Inflammatory macrophage (primary cell): ENCODE measurements at regions not wholly inside any gene's neighbourhood (a gene's known extent, or its start where the extent isn't known, plus 50 kb on each side); places are given as distances from the start of the nearest gene placed in this dataset.
"Not testable (repeated sequence)": the region's sequence is repeated elsewhere in the genome, so short reads cannot be mapped to it uniquely, and the experiment has no call there.

Experiments used
- DNase-seq, 2 donors: peaks; one replicate each; pipeline ENCODE4 v3.0.0-alpha.2; 2020 to 2022

DNA sequence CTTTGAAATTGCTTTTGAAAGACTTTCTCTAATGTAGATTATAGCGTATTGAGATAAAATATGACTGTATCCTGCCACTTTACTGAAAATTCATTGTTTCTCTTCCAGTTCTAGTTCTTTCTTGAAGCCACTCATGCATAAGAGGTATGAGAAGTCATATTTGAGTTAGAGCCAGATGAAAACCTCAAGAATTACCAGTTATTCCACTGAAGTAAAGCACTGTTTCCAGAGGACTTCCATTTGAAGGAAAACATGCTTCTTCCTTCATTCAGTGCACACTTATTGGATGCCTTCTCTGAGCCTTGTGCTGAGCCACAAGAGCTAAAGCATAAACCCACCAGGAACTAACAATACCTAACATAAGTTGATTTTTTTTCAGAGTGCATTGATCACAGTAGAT lies 513.4 kb downstream of the ZNF385D start:
- no peak for DNase-seq

DNA sequence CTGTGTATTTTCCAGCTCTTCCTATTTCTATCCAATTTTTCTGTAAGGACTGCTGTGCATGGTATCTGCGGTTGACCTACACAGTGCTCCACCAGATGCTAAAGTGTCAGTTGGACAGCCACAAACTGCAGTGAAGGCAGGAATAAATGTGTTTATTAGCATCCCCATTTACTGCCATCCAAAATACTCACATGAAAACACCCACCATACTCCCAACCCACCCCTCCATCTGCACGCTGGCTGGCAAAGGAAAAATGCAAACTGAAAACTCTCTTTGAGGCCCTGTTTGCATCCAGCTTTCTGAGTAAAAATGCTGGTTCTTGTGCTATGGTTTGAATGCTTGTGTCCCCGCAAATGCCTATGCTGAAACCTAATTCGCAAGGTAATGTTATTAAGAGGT lies 515.5 kb downstream of the ZNF385D start:
- no peak for DNase-seq

DNA sequence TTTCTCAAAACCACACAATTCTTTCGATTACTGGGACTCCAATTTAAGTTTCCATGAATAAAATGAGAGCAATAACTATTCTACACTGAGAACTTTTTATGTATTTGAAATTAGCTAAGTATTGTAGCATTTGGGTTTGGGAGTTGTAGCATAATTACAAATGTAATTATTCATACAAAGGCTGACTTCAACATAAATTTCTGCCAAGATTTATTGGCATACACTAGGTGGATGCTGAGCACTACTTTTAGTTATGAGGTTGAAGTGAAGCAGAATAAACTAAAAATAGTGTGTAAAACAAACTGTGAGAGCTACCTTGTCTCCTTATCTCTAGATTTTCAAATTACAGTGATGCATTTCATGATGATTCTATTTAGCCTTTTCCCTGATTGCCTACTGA lies 516.1 kb downstream of the ZNF385D start:
- DNase-seq = no peak

DNA sequence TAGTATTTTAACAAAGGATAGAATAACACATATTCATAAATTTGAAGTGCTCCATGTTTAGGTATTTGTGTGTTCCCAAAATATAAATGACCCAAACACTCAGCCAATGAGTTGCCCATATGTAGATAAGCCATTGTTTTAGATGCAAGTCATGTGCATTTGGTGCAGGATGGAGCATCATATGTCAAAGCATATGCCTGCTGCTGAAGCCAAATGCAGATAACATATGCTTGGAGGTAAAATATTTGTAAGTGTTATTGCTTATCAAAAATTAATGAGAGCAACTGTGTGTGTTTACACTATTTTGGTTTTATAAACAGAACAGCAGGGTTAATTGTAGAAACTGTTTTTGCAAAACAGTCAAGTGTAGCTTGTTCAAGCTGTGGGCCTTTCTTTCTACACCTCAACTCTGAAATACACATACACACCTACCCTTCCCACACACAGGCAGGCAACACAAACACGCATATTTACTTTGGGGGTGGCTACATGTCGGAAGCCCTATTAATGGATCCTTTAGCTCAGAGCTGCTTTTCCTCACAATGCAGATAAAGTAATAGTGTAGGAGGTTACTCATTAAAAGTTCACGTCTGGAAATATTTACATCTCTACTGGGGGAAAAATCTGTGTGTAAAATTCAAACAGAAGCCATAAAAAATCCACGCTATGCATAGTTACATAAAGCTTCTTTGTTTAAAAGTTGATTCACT lies 521.4 kb downstream of the ZNF385D start:
- DNase-seq = no peak

DNA sequence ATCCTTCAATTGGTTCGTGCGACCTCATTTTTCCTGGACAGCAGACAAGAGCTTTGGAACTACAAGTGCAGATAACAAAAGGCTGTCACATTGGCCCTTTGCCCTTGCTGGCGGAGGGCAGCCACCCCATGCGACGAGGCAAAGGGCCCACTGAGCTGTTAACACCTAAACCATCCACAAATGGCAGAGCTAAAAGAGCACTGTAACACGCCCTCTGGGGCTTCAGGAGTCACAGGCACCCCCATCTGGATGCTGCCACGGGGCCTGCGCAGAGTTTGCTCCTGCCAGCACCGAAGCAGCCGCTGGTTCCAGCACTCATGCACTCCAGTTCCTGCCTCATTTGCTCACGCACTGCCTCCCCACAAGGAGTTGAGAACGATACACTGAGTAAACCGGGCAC lies 524.9 kb downstream of the ZNF385D start:
- DNase-seq = no peak

DNA sequence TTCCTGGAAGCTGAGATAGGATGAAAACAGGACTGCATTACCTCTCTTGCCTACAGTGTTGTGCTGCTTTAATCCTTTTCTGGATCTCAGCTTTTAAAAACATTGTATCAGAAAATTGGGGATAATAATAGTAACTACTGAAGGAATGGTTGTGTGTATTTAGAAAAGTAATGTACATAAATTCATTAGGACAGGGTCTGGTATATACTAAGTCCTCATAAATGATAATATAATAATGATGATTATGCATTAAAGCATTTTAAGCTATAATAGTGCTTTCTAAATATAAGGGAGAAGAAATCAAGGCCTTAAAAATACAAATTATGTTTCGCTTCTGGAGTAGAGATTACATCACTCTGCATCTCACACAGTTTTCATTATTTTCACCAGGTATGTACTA lies 530.1 kb downstream of the ZNF385D start:
- DNase-seq = no peak

DNA sequence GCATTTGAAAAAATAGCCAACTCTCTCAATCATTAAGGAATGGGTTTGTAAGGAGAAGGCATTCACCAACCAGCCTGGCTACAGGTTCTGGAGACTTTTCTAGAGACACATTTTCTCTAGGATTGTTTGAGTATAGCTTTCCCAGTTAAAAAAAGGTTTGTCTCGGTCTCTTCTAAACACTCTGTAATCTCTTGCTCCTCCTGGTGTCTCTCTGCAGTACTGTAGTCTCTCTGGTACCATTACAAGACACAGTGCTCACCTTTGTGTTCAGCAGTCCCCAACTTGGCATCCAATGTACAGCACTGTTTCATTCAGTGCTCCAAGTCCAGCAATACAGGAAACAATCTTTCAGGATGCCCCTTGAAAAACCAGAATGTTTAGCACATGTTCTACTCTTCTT lies 534.4 kb downstream of the ZNF385D start:
- DNase-seq = no peak

DNA sequence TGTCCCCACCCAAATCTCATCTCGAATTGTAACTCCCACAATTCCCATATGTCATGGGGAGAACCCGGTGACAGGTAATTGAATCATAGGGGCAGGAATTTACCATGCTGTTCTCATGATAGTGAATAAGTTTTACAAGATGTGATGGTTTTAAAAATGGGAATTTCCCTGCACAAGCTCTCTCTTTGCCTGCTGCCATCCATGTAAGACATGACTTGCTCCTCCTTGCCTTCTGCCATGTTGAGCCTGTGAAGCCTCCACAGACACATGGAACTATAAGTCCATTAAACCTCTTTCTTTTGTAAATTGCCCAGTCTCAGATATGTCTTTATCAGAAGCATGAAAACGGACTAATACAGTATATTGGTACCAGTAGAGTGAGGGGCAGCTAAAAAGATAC lies 546.9 kb downstream of the ZNF385D start:
- not testable (repeated sequence) for DNase-seq

DNA sequence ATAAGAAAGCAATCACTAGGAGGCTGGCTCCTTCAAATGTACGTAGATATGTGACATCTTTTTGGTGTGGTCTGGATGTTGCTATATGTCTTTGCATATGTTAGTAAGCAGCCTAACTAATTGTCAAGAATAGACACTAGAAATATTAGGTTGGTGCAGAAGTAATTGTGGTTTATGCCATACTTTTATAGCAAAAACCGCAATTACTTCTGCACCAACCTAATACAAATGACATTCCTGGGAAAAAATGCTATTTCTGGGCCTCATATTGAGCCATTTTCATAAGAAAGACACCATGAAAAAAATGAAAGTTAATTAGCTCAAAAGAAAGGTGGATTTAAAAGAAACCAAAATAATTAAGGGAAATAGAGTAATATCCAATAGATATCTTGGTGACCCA lies 555.8 kb downstream of the ZNF385D start:
- no peak for DNase-seq

DNA sequence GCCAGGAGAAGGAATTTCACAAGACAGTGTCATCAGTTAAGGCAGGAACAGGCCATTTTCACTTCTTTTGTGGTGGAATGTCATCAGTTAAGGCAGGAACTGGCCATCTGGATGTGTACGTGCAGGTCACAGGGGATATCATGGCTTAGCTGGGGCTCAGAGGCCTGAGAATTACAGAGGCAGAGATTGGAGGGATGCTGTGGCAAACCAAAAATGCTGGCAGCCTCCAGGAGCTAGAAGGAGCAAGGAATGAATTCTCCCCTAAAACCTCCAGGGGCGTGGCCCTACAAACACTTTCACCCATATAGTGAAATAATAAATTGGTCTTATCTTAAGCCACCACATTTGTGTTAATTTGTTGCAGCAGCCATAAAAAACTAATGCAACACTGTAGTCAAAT lies 557.0 kb downstream of the ZNF385D start:
- DNase-seq = not testable (repeated sequence)

DNA sequence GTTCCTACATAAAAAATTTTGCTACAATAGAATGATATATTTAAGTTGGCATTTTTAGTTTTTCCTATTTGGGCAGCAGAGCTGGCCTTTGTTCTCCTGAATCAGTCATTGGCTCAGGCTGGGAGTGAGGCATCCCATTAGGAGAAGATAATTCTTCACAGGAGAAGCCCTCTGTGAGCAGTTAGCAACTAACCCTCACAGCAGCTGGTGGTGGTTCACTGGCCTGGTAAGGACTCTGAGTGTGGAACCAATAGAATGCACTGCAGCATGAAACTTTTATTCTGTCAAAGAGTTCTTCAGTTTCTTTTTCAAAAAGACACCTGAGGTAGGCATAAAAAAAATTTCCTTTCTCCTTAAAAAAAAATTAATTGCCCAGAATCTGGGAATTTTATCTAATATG lies 562.6 kb downstream of the ZNF385D start:
- DNase-seq = no peak

DNA sequence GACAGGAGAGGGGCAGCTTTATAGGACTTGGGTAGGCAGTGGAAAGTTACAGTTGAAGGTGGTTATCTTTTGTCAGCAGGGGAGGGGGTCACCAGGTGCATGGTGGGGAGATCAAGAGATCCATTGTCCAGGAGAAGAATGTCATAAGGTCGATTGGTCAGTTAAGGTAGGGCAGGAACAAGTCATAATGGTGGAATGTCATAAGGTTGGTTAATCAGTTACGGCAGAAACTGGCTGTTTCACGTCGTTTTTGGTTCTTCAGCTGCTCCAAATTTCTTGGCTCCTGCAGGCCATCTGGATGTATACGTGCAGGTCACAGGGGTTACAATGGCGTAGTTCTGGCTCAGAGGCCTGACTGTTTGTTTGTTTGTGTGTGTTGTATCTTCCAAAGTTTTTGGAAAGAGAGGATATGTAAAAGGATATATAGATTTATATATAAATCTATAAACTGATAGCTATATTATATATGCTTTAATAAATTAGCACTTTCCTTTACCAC lies 565.1 kb downstream of the ZNF385D start:
- DNase-seq = no peak

DNA sequence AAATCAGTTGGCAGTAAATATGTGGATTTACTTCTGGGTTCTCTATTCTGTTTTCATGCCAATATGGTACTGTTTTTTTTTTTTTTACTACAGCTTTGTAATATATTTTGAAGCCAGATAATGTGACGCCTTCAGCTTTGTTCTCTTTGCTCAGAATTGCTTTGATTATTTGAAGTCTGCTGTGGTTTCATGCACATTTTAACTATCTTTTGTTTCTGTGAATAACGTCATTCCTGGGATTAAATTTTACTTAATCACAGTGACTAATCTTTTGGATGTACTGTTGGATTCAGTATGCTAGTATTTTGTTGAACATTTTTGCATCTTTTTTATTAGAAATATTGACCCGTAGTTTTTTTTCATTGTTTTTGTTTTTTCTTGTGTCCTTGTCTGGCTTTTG lies 576.5 kb downstream of the ZNF385D start:
- DNase-seq = no peak

DNA sequence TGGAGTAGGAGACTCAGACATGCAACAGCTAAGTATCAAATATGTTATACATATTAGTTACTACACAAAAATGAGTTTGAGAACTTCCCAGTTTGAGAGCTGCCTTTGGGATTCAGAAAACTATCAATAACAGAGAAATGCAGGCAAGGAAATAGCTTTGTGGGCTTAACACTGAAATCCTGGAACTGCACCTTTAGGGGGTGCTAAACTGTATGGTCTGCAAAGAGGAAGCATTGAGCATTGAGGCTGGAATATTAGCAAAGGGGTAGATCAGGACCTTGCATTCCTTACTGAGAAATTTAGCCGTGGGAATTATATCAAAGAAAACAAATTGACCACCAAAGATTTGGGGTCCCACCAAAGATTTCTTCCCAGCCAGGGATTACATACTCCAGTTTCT lies 580.0 kb downstream of the ZNF385D start:
- DNase-seq = no peak

DNA sequence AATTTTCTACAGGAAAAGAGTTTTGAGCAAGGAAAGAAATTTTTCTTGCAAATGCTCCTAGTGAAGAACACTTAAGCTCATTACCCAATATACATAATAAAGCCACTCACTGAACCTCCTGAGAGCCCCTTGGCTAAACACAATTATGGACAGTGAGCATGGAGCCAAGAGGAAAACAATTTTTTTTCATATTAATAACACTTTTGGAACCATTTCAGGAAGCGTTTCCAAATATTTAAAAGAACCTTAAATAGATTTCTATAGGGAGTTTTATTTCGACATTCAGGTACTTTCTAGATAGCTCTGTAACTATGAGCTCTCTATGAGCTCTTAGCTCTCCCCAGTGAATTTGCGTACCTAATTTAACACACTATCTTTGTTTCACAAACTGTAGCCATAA lies 581.1 kb downstream of the ZNF385D start:
- no peak for DNase-seq

DNA sequence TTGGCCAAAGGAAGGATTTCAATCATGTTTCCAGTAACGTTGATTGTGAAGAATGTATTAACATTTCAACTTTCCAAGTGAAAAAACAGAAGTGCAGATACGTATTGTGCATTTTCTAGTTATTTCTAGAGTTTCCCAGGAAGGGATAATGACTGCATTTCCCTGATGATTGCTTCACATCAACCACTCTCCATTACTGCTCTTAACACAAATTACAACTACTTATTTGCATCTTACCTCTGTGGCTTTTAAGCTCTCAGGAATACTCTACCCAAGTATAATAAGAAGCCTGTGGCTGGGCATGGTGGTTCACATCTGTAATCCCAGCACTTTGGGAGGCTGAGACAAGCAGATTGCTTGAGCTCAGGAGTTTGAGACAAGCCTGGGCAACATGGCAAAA lies 582.5 kb downstream of the ZNF385D start:
- no peak for DNase-seq

DNA sequence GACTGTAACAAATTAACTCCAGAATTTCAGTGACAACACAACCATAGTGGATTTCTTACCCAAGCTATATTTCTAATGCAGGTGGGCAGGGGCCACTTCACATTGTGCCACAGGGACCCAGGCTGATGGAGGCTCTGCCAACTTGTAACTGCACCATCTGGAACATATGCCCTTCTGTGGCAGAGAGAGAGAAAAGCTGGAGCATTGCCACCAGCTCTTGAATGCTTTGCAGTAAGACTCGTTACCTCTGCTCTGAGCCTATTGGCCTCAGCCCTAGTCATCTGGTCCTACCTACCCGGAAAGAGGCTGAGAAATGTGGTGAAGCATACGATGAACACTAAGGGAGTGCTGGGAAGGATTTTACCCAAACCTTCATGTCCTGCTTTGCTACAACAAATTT lies 587.1 kb downstream of the ZNF385D start:
- no peak for DNase-seq

DNA sequence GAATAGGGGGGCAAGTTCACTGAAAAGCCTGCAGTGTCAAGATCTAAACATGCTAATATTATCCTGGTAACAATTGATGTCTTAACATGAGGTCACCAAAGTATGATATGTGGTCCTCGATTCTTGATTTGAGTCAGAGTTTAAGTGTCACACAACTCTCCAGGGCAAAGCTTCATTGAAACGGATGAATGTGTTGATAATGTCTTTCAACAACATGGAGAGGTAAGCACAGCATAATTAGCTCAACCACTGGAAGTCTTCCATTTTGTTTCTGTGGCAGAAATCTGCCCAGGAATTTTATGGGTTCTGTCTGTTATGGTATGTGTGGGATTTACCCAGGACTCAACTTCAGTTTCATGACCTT lies 591.5 kb downstream of the ZNF385D start:
- DNase-seq = no peak

DNA sequence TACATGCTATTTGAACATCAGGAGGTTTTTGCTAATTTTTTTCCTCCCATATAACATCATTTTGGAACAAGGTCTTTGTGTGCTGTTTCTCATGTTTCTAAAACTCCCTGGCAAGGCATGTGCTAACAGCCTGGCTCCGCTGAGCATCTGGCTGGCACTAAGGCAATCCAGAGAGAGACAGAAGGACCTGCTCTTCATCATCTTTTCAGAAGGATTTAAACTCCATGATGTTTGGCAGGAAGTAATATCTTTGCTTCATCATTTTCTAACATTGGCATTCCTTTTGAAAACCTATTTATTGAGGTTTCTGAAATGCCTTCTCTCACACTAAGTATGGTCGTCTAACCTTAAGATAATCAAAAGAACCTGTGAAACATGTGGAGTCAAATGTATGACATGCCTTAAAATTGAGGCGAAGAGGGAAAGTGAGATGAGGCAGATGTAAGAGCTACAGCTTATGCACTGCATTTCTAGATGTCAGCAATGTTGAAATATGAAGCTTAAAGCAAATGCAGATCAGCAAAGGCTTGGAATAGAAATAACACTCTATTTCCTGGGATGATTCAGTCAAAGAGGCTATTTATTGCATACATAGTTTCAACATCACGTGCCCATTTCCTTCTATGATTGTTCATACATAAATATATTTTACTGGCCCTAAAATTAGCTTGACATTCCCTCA lies 592.0 kb downstream of the ZNF385D start:
- no peak for DNase-seq

DNA sequence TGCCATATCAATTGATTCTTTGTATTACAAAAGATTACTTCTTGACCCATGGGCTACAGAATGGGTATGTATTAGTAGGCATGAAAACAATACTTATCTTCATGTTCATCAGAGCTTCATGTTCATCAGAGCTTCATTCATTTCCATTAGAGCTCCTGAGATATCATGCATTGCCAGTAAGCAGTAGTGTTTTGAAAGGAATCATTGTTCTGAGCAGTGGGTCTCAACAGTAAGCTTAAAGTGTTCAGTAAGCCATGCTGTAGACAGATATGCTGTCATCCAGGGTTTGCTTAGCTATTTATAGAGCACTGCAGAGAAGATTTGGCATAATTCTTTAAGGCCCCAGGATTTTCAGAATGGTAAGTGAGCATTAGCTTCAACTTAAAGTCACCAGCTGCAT lies 596.1 kb downstream of the ZNF385D start:
- no peak for DNase-seq

DNA sequence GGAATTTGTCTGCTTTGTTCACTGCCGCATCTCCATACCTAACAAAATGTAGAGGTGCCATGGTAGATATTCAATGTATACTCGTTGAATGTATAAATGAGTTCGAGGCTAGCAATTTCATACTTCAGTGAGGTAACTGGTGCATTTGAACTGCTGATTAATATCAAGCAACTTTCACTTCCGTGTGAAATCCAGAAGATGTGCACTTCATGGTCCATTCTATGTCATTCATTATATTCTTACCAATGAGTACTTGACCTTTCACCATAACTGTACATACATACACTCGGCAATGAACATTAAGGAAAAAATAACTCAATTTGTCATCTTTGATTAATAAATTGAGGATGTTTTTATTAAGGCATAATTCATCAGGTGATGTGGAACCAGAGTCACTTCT lies 598.5 kb downstream of the ZNF385D start:
- DNase-seq = no peak

DNA sequence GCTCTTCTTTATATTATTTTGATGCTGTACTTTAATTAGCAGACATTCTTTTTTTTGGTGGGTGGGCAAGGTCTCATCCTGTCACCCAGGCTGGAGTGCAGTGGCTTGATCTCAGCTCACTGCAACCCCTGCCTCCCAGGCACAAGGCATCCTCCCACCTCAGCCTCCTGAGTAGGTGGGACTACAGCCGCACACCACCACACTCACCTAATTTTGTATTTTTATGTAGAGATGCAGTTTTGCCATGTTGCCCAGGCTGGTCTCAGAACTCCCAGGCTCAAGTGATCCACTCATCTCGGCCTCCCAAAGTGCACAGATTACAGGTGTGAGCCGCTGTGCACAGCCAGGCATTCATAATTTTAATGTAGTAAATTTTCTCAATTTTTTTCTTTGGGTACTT lies 608.1 kb downstream of the ZNF385D start:
- DNase-seq = no peak

DNA sequence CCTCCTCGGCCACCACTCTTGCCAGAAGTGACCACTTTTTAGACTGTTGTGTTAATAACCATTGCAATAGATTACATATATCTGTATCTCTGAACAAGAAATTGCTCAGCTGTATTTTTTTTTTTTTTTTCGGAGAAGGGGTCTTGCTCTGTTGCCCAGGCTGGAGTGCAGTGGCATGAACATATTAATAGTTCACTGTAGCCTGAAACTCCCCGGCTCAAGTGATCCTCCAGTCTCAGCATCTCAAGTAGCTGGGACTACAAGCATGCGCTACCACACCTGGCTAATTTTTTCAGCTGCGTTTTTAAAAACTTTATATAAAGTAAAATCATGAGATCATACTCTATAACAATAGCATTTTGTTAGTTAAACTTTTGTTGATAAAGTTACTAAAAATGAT lies 609.0 kb downstream of the ZNF385D start:
- no peak for DNase-seq

DNA sequence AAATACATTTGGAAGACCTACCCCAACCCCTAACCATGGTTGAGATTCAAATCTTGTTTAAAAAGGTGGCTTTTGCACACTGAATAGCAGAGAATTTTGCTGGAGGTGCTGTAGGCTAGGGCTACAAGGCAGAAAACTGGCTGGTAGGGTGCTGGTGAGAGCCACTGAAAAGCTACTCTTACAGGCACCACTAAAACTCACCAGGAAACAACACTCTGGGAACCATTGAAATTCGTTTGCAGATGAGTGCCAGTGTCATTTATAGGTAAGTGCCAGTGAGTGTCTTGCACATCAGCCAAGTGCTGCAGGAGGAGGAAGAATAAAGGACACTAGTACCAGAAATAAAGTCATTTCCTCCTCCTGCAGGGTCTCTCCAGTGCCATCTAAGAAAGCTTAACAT lies 610.2 kb downstream of the ZNF385D start:
- no peak for DNase-seq

DNA sequence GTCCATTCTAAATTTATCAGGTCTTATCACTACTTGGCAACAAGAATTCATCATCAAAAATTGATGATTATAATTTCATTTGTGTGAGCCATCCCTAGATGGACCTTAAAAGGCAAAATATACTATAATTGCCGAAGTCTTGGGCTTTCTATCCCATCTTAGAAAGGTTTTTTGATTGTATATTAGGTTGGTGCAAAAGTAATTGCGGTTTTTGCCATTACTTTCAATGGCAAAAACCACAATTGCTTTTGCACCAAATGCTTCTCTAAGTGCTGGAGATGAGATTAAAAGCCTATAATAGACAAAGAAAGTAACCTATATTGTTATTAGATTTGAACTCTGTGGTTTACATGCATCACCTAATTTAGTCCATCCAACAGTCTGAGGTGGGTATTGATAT lies 612.9 kb downstream of the ZNF385D start:
- DNase-seq = no peak
